Peyer's patch (tissue), 4 donors: ENCODE measurements at regions not wholly inside any gene's neighbourhood (a gene's known extent, or its start where the extent isn't known, plus 50 kb on each side); places are given as distances from the start of the nearest gene placed in this dataset.
"Not testable (repeated sequence)": the region's sequence is repeated elsewhere in the genome, so short reads cannot be mapped to it uniquely, and the experiment has no call there.

Experiments
- DNase-seq, 3 donors: peaks; one replicate each; pipeline ENCODE4 v3.0.0-alpha.2; 2017 to 2019
- H3K27ac ChIP-seq, 4 donors: fragments of 200-600 bp; sonication (generic); one replicate each; pipeline ENCODE4 v1.5.1; 2016 to 2019
- H3K27me3 ChIP-seq, 2 donors: fragments of 200-600 bp; sonication (generic); one replicate each; pipeline ENCODE4 v1.5.1; 2019
- H3K36me3 ChIP-seq, 3 donors: fragments of 200-600 bp; sonication (generic); one replicate each; pipeline ENCODE4 v1.5.1; 2016 to 2019
- H3K4me1 ChIP-seq, 4 donors: fragments of 200-600 bp; sonication (generic); one replicate each; pipeline ENCODE4 v1.5.1; 2016 to 2019
- H3K4me3 ChIP-seq, 4 donors: fragments of 200-600 bp; sonication (generic); 1 replicate in 3 of 4; 2 replicates in 1 of 4; pipeline ENCODE4 v1.5.1; 2016 to 2019; ENCODE audit warnings: mild to moderate bottlenecking in 1 of 4
- H3K9me3 ChIP-seq, 4 donors: fragments of 200-600 bp; sonication (generic); one replicate each; pipeline ENCODE4 v1.5.1; 2016 to 2019; ENCODE audit warnings: mild to moderate bottlenecking in 1 of 4
- POLR2A ChIP-seq, 2 donors: fragments of 450-650 bp; IDR thresholded peaks; one replicate each; pipeline ENCODE4 v1.5.1; 2017; ENCODE audit warnings: antibody characterized with exemption in 2 of 2, mild to moderate bottlenecking in 2 of 2, moderate library complexity in 2 of 2
- TF ChIP-seq, protein P1 (sequence below), 6 experiments: fragments of 450-650 bp in 4 of 6; fragments of 200-600 bp in 2 of 6; sonication (generic) in 1 of 6; IDR thresholded peaks; one replicate each; pipeline ENCODE4 v1.5.1; 2017 to 2019; ENCODE audit warnings: antibody characterized with exemption in 6 of 6, mild to moderate bottlenecking in 3 of 6, moderate library complexity in 1 of 6

DNA sequence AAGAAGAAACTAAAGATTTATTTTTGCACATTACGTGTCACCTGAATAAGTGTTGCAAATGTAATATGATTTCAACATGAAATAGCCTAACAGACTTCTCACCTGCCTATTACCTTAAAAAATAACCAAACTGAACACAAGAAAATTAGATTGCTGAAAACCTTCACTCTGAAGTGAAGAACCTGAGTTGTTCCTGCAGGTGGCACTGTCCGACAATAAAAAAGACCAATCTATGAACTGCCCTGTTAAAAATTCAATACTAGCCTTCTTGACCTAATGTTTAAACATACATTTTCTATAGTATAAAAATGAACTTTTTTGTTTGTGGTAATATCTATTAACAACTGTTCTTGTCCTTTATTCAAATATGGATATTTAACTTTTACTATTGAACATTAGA lies 69.2 kb upstream of the PNPLA4 start:
- peak in 1 of 3 donors; percentile 63 for DNase-seq
- Histone ChIP-seq H3K9me3 (no peaks in the 10 kb centered on the region), H3K27ac (no peak overlapping the region), H3K4me1 (no peaks in the 10 kb centered on the region), H3K4me3 (no peak overlapping the region), H3K27me3 (no peaks in the 10 kb centered on the region), H3K36me3 (no peaks in the 10 kb centered on the region)
- TF ChIP-seq POLR2A (IDR thresholded peaks at IDR 0.05), result no peak
- TF ChIP-seq, protein P1, sequence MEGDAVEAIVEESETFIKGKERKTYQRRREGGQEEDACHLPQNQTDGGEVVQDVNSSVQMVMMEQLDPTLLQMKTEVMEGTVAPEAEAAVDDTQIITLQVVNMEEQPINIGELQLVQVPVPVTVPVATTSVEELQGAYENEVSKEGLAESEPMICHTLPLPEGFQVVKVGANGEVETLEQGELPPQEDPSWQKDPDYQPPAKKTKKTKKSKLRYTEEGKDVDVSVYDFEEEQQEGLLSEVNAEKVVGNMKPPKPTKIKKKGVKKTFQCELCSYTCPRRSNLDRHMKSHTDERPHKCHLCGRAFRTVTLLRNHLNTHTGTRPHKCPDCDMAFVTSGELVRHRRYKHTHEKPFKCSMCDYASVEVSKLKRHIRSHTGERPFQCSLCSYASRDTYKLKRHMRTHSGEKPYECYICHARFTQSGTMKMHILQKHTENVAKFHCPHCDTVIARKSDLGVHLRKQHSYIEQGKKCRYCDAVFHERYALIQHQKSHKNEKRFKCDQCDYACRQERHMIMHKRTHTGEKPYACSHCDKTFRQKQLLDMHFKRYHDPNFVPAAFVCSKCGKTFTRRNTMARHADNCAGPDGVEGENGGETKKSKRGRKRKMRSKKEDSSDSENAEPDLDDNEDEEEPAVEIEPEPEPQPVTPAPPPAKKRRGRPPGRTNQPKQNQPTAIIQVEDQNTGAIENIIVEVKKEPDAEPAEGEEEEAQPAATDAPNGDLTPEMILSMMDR (IDR thresholded peaks at IDR 0.05), result peak; percentile 31 to 75 (median 60)

DNA sequence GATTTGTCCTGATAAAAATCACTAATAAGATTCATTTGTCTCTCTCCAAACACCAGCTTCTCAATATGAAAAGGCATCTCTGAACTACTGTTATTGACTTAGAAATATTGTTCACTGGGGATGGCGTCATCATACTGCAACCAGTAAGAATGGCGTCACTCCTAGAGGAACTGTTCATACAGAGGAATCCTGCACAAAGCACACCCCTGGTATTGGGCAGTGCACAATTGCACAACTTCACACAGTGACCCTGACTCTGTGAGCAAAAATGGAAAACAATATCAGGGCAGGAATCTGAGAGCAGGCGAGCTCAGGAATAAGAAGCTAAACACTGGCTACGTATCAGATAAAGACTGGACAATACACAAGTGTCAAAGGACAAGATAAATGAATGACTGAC lies 66.7 kb upstream of the PNPLA4 start:
- TF ChIP-seq, protein P1 (IDR thresholded peaks at IDR 0.05), result no peak
- no peak for TF ChIP-seq POLR2A (IDR thresholded peaks at IDR 0.05)

DNA sequence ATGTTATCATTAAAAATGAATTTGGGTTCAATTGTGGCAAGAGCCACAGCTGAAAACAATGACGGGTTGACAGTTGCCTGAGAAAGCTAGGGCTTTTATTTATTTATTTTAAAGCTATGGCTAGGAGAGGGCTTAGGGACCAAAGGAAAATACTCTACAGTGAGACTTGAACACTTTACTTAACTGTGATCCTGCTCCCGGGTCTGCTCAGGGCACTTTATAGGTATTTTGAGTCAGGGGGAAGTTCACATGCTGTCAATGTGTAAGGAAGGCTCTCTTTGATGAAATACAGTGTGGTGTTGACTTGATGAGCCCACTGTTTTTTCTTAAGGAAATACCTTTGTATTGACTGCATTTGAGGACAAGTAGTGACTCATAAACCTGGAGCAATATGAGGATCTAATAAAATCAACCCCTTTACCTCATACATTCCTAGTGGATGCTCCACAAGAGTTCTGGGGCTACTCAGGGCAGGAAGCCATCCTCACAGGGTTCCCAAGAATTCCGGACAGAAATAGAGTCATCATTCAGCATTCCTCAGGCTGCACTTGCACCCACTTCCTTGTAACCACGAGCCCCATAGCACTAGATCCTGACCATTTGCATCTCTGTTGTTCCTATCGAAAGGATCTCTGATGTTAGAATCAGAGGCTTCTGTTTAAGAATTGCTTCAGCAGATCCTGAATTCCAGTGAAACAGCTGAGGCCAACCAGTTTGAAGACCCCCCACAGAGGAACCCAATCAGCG lies 61.0 kb upstream of the PNPLA4 start:
- not testable (repeated sequence) for H3K27me3 ChIP-seq, H3K4me3 ChIP-seq, H3K36me3 ChIP-seq, DNase-seq, H3K4me1 ChIP-seq, H3K27ac ChIP-seq, H3K9me3 ChIP-seq

More for the DNA sequence above, 66.7 kb upstream of the PNPLA4 start:
- H3K27me3 ChIP-seq, result no peaks in the 10 kb centered on the region
- no peaks in the 10 kb centered on the region for H3K36me3 ChIP-seq
- no peak overlapping the region for H3K4me3 ChIP-seq
- no peaks in the 10 kb centered on the region for H3K9me3 ChIP-seq
- no peaks in the 10 kb centered on the region for H3K4me1 ChIP-seq
- no peak for DNase-seq
- no peak overlapping the region for H3K27ac ChIP-seq

DNA sequence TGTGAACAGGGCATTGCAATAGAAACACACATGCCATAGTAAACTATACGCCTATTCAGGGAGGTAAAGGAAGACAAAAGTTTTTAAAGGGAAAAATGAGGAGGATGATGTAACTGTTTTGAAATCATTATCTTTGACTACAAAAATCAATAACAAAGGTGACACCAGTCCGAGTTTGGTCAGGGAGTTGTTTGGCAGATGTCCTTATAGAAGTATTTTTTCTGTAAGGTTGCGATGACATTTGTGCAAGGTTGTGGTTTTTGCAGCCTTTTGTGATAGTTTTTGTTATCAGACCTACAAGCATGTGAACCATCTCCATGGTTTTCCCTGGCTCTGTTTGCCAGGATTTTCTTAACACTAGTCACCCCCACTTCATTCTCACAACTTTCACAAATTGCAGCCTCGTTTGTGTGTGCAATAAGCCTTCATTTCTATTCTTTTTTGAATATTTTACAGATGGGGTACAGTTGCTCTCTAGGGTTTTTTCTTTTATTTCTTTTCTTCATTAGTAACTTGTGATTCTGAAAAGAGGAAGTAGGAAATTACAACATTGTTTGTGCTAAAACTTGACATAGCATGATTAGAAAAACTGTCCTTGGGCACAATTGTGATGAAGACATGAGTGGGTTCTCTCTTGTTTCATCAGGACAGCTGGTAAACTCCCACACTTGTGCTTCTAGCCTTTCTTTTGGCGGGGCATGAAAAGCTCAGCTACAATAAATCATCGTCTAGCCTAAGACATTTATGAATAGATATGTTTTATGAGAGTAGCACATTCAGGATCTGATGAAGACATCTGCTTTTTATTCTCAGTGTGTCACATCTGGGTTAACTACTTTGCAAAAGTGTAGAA lies 60.2 kb upstream of the PNPLA4 start:
- DNase-seq, result no peak
- no peaks in the 10 kb centered on the region for H3K27me3 ChIP-seq
- TF ChIP-seq POLR2A (IDR thresholded peaks at IDR 0.05), result no peak
- no peak overlapping the region for H3K27ac ChIP-seq
- no peaks in the 10 kb centered on the region for H3K9me3 ChIP-seq
- H3K4me3 ChIP-seq, result no peak overlapping the region
- H3K4me1 ChIP-seq, result no peaks in the 10 kb centered on the region
- H3K36me3 ChIP-seq, result no peaks in the 10 kb centered on the region

DNA sequence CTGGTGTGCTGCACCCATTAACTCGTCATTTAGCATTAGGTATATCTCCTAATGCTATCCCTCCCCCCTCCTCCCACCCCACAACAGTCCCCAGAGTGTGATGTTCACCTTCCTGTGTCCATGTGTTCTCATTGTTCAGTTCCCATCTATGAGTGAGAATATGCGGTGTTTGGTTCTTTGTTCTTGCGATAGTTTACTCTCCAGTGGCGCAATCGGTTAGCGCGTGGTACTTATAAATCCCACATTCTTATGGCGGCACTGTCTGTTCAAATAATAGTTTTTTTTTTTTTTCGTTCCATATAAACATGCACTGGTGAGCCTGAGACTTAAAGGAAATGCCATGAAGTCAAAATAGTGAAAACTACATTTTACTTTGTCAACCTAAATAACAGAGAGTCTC lies 59.5 kb upstream of the PNPLA4 start:
- not testable (repeated sequence) for H3K27ac ChIP-seq, H3K36me3 ChIP-seq, DNase-seq, H3K4me1 ChIP-seq, H3K27me3 ChIP-seq, H3K4me3 ChIP-seq, H3K9me3 ChIP-seq

DNA sequence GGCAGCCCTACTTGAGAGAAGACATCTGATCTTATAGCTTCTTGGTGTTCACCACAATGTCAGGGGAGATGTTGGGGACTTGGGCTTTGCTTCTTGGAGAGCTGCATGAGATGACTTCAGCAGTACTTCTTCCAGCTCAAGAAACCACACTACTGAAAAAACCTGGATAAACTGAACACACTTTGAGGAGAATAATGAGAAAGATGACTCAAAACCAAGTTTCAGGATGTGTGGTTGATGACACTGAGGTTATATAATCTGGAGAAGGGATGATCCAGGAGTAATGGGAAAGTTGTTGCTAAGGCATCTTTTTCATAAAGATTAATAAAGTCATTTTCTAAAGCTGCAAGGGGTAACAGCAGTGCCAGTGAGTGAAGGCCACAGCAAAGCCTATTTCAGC lies 58.4 kb upstream of the PNPLA4 start:
- Histone ChIP-seq H3K9me3 (no peaks in the 10 kb centered on the region), H3K4me3 (no peak overlapping the region), H3K36me3 (no peaks in the 10 kb centered on the region), H3K27me3 (no peaks in the 10 kb centered on the region), H3K4me1 (no peaks in the 10 kb centered on the region), H3K27ac (no peak overlapping the region)
- no peak for DNase-seq
- TF ChIP-seq, protein P1 (IDR thresholded peaks at IDR 0.05), result no peak
- no peak for TF ChIP-seq POLR2A (IDR thresholded peaks at IDR 0.05)

DNA sequence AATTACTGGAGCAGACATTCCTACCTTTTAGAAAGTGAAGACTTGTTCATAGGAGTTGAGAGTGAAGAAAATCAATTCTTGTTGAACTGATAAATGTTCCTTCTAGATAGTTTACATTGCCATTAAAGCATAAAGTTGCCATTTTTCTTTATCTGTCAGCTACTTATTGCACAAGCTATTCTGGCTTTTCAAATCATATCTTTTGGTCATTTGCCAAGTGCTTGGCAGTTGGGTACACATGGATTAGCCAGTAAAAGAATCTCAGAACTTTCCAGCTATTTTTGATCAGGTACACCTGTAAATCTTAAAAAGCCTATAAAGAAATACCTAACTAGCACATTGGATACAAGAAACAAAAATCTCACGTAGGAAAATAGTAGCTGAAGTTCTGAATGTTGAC lies 56.4 kb upstream of the PNPLA4 start:
- TF ChIP-seq, protein P1 (IDR thresholded peaks at IDR 0.05), result no peak
- TF ChIP-seq POLR2A (IDR thresholded peaks at IDR 0.05), result no peak
- Histone ChIP-seq H3K36me3 (no peaks in the 10 kb centered on the region), H3K4me1 (no peaks in the 10 kb centered on the region), H3K27me3 (no peaks in the 10 kb centered on the region), H3K4me3 (no peak overlapping the region), H3K27ac (no peak overlapping the region), H3K9me3 (no peaks in the 10 kb centered on the region)
- no peak for DNase-seq
